Type B pancreatic cell (in vitro differentiated cells): ENCODE measurements at regions not wholly inside any gene's neighbourhood (a gene's known extent, or its start where the extent isn't known, plus 50 kb on each side); places are given as distances from the start of the nearest gene placed in this dataset.

Experiments
- DNase-seq: peaks from one replicate; pipeline ENCODE4 v3.0.0; 2021; ENCODE audit warnings: mixed read lengths; ENCODE audit not compliant: unreplicated experiment; ENCODE audit errors: extremely low spot score
- H3K27ac Mint-ChIP-seq: 2 replicates; pipeline ENCODE4 v1.8.0; 2021; ENCODE audit warnings: mild to moderate bottlenecking, mixed read lengths
- H3K27me3 Mint-ChIP-seq: 2 replicates; pipeline ENCODE4 v1.8.0; 2021; ENCODE audit warnings: mixed read lengths
- H3K36me3 Mint-ChIP-seq: 2 replicates; pipeline ENCODE4 v1.8.0; 2021; ENCODE audit warnings: mixed read lengths
- H3K4me1 Mint-ChIP-seq: one replicate; pipeline ENCODE4 v1.8.0; 2021; ENCODE audit warnings: mixed read lengths; ENCODE audit not compliant: unreplicated experiment
- H3K4me3 Mint-ChIP-seq: 2 replicates; pipeline ENCODE4 v1.8.0; 2021; ENCODE audit warnings: mild to moderate bottlenecking, mixed read lengths
- H3K9me3 Mint-ChIP-seq: 2 replicates; pipeline ENCODE4 v1.8.0; 2021; ENCODE audit warnings: mixed read lengths
- CTCF ChIP-seq: fragments of 200-600 bp; sonication (generic); conservative IDR thresholded peaks from 2 replicates; pipeline ENCODE4 v1.5.0; 2021; ENCODE audit warnings: antibody characterized with exemption, mild to moderate bottlenecking

DNA sequence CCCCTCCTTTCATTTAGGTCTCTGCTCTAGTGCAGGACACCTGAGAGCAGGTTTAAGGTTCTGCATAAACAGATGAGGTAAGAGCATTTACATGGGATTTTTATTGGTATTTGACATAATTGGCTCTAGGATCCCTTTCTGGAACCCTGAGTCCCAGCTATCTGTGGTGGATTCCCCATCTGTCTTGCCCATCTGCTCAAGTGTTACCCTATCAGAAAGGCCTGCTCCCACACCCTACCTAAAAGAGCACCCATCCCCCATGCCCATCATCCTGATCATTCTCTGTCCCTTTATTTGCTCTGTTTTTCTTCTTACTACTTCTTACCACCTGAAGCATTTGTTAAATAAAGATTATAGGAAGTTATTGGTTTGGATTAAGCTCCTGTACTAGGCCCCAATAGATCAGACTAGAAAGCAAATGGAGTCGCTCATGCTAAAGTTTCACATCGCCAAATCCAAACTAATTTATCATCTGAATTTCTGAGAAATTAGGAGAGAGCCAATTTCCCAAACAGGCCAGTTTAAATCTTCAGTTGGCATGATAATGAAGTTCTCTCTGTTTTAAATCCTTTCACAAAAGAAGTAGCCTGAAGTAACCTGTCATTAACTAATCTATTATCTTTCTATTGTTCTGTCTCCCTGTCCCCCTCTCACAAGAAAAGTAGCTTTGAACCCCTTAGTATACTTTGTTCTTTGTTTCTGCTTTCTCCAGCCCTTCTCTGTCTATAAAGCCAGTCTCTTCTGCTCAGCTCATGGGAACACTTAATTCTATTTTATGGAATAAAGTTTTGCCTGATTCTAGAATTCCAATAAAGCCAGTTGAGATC, 178.6 kb downstream of the ZNF674 start:
- H3K4me3 Mint-ChIP-seq = no peak overlapping the region
- no peak for DNase-seq
- no peak for TF ChIP-seq CTCF
- peaks cover 4% of the 10 kb centered on the region for H3K9me3 Mint-ChIP-seq
- no peaks in the 10 kb centered on the region for H3K36me3 Mint-ChIP-seq
- H3K27me3 Mint-ChIP-seq = no peaks in the 10 kb centered on the region
- H3K27ac Mint-ChIP-seq = peak overlapping the region; percentile 4
- peaks cover 7% of the 10 kb centered on the region for H3K4me1 Mint-ChIP-seq

GRCh38 chrX:46354481-46354880, 190.7 kb downstream of the ZNF674 start:
- TF ChIP-seq CTCF = no peak
- no peaks in the 10 kb centered on the region for H3K36me3 Mint-ChIP-seq
- no peaks in the 10 kb centered on the region for H3K9me3 Mint-ChIP-seq
- H3K4me3 Mint-ChIP-seq = no peak overlapping the region
- no peaks in the 10 kb centered on the region for H3K4me1 Mint-ChIP-seq
- no peak for DNase-seq
- H3K27ac Mint-ChIP-seq = no peak overlapping the region
- no peaks in the 10 kb centered on the region for H3K27me3 Mint-ChIP-seq

- TF ChIP-seq CTCF = no peak
- DNase-seq = no peak
- H3K27me3 Mint-ChIP-seq = no peaks in the 10 kb centered on the region
- no peak overlapping the region for H3K27ac Mint-ChIP-seq
- peaks cover 7% of the 10 kb centered on the region for H3K9me3 Mint-ChIP-seq
- no peaks in the 10 kb centered on the region for H3K4me1 Mint-ChIP-seq
- no peak overlapping the region for H3K4me3 Mint-ChIP-seq
- no peaks in the 10 kb centered on the region for H3K36me3 Mint-ChIP-seq
Observed at GRCh38 chrX:46341767-46342322, 203.4 kb downstream of the ZNF674 start.

DNA sequence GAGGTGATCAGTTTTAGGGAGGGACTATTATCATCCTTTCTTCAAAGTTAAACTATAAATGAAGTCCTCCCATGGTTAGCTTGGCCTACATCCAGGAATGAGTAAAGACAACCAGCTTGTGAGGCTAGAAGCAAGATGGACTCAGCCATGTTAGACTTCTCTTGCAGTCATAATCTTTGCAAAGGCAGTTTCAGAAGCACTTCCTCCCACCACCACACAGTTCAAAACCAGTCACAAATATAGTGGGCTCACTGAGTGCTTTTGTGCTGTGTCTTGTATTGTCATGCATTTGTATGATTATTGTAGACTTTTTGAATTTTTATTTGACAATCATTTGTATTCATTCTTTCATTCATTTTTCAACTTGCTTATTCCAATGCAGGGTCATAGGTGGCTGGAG, 204.5 kb downstream of the ZNF674 start:
- Mint-ChIP-seq H3K27me3 (no peaks in the 10 kb centered on the region), H3K27ac (no peak overlapping the region), H3K36me3 (no peaks in the 10 kb centered on the region), H3K4me1 (no peaks in the 10 kb centered on the region), H3K4me3 (no peak overlapping the region), H3K9me3 (peaks cover 7% of the 10 kb centered on the region)
- TF ChIP-seq CTCF = no peak
- DNase-seq = no peak

DNA sequence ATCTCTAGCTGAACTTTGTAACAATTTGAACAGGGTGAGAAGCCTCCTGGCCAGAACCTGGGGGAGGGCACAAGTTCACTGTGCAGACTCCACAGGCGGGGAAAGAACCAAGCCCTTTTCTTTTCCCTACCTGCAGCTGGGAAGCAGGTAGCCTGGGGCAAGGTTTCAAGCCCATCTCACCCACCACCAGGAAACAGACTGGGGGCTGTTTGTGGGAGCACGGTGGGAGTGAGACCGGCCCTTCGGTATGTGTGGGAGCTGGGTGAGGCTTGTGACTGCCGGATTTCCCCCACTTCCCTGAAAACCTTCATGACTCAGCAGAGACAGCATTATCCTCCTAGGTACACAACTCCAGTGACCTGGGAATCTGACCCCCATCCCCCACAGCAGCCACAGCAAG, 211.7 kb downstream of the ZNF674 start:
- H3K27me3 Mint-ChIP-seq = no peaks in the 10 kb centered on the region
- no peak overlapping the region for H3K4me3 Mint-ChIP-seq
- no peak for DNase-seq
- H3K36me3 Mint-ChIP-seq = no peaks in the 10 kb centered on the region
- H3K9me3 Mint-ChIP-seq = peaks cover 5% of the 10 kb centered on the region
- TF ChIP-seq CTCF = no peak
- no peaks in the 10 kb centered on the region for H3K4me1 Mint-ChIP-seq
- H3K27ac Mint-ChIP-seq = no peak overlapping the region
